Uterus (tissue), 3 donors: ENCODE measurements at regions not wholly inside any gene's neighbourhood (a gene's known extent, or its start where the extent isn't known, plus 50 kb on each side); places are given as distances from the start of the nearest gene placed in this dataset.
"Not testable (repeated sequence)": the region's sequence is repeated elsewhere in the genome, so short reads cannot be mapped to it uniquely, and the experiment has no call there.

Source experiments
- DNase-seq, 2 donors: peaks; one replicate each; pipeline ENCODE4 v3.0.0-alpha.2; 2019 to 2020
- H3K27ac ChIP-seq, 2 donors: fragments of 200-600 bp; sonication (generic); 1 replicate in 1 of 2; 2 replicates in 1 of 2; pipeline ENCODE4 v1.5.1; 2016 to 2018
- H3K27me3 ChIP-seq, 2 donors: fragments of 200-600 bp; sonication (generic); one replicate each; pipeline ENCODE4 v1.5.1; 2018 to 2019; ENCODE audit warnings: control low read depth in 1 of 2
- H3K36me3 ChIP-seq, 2 donors: fragments of 200-600 bp; sonication (generic); one replicate each; pipeline ENCODE4 v1.5.1; 2019; ENCODE audit warnings: control low read depth in 1 of 2
- H3K4me1 ChIP-seq, 2 donors: fragments of 200-600 bp; sonication (generic); one replicate each; pipeline ENCODE4 v1.5.1; 2018 to 2019; ENCODE audit warnings: control low read depth in 1 of 2
- H3K4me3 ChIP-seq, 2 donors: fragments of 200-600 bp; sonication (generic); 1 replicate in 1 of 2; 2 replicates in 1 of 2; pipeline ENCODE4 v1.5.1; 2018 to 2019; ENCODE audit warnings: mild to moderate bottlenecking in 1 of 2
- H3K9me3 ChIP-seq, 2 donors: fragments of 200-600 bp; sonication (generic); one replicate each; pipeline ENCODE4 v1.5.1; 2019; ENCODE audit warnings: control low read depth in 1 of 2
- CTCF ChIP-seq, 4 experiments: fragments of 200-600 bp in 2 of 4; fragments of 450-650 bp in 2 of 4; sonication (generic) in 2 of 4; IDR thresholded peaks; one replicate each; pipeline ENCODE4 v1.5.1; 2016 to 2019; ENCODE audit warnings: antibody characterized with exemption in 4 of 4, mild to moderate bottlenecking in 2 of 4, moderate library complexity in 1 of 4
- POLR2A ChIP-seq, 2 donors: fragments of 450-650 bp; IDR thresholded peaks; one replicate each; pipeline ENCODE4 v1.6.1; 2016; ENCODE audit warnings: antibody characterized with exemption in 2 of 2, mild to moderate bottlenecking in 1 of 2, moderate library complexity in 1 of 2
- intact Hi-C: fragments of 100-400 bp; cut with DNase I; formaldehyde crosslinking; loops from one replicate; pipeline ENCODE4 v1.15.1; 2023; ENCODE audit warnings: low total_unique reads
- donor health status: DM: yes; HTN: yes; CAD: no.

- Histone ChIP-seq H3K27me3 (no peaks in the 10 kb centered on the region), H3K9me3 (peaks cover 0 to 3% of the 10 kb centered on the region in 2 donors), H3K27ac (no peak overlapping the region), H3K4me1 (no peaks in the 10 kb centered on the region), H3K4me3 (no peak overlapping the region), H3K36me3 (no peaks in the 10 kb centered on the region)
- no peak for DNase-seq
- TF ChIP-seq POLR2A (IDR thresholded peaks at IDR 0.05) (no peak), CTCF (IDR thresholded peaks at IDR 0.05) (no peak)
- intact Hi-C loops = no loop called here
These were observed 192.6 kb downstream of the COX18 start for GRCh38 chr4:72876946-72877345.

GRCh38 chr4:72875545-72875944 is 194.0 kb downstream of the COX18 start:
- DNase-seq = no peak
- Histone ChIP-seq H3K27me3 (no peaks in the 10 kb centered on the region), H3K4me1 (no peaks in the 10 kb centered on the region), H3K36me3 (no peaks in the 10 kb centered on the region), H3K4me3 (no peak overlapping the region), H3K9me3 (peaks cover 0 to 3% of the 10 kb centered on the region in 2 donors), H3K27ac (peak overlapping the region; percentile 10 to 36)
- TF ChIP-seq CTCF (IDR thresholded peaks at IDR 0.05) (no peak), POLR2A (IDR thresholded peaks at IDR 0.05) (no peak)
- intact Hi-C loops = no loop called here

GRCh38 chr4:72875138-72875537 is 194.4 kb downstream of the COX18 start:
- Histone ChIP-seq H3K27me3 (no peaks in the 10 kb centered on the region), H3K9me3 (peaks cover 0 to 3% of the 10 kb centered on the region in 2 donors), H3K4me1 (no peaks in the 10 kb centered on the region), H3K4me3 (no peak overlapping the region), H3K27ac (peak overlapping the region in 1 of 2 donors; percentile 36), H3K36me3 (no peaks in the 10 kb centered on the region)
- TF ChIP-seq POLR2A (IDR thresholded peaks at IDR 0.05) (no peak), CTCF (IDR thresholded peaks at IDR 0.05) (no peak)
- intact Hi-C loops = no loop called here
- DNase-seq = no peak

GRCh38 chr4:72864898-72865297 is 204.6 kb downstream of the COX18 start:
- H3K4me1 ChIP-seq = no peaks in the 10 kb centered on the region
- TF ChIP-seq POLR2A (IDR thresholded peaks at IDR 0.05) = no peak
- no peak for TF ChIP-seq CTCF (IDR thresholded peaks at IDR 0.05)

GRCh38 chr4:72864277-72864676 is 205.2 kb downstream of the COX18 start:
- H3K4me1 ChIP-seq, H3K9me3 ChIP-seq, DNase-seq, H3K4me3 ChIP-seq, H3K36me3 ChIP-seq, H3K27ac ChIP-seq, H3K27me3 ChIP-seq, intact Hi-C loops: not testable (repeated sequence)

More at GRCh38 chr4:72864898-72865297, 204.6 kb downstream of the COX18 start:
- Histone ChIP-seq H3K9me3 (no peaks in the 10 kb centered on the region), H3K36me3 (no peaks in the 10 kb centered on the region), H3K27me3 (no peaks in the 10 kb centered on the region), H3K27ac (no peak overlapping the region), H3K4me3 (no peak overlapping the region)
- no peak for DNase-seq
- intact Hi-C loops = no loop called here

GRCh38 chr4:72860766-72861165 is 208.8 kb downstream of the COX18 start:
- intact Hi-C loops = no loop called here
- H3K9me3 ChIP-seq = no peaks in the 10 kb centered on the region
- TF ChIP-seq POLR2A (IDR thresholded peaks at IDR 0.05) (no peak), CTCF (IDR thresholded peaks at IDR 0.05) (no peak)
- no peaks in the 10 kb centered on the region for H3K36me3 ChIP-seq
- no peaks in the 10 kb centered on the region for H3K4me1 ChIP-seq
- DNase-seq = no peak
- no peak overlapping the region for H3K4me3 ChIP-seq
- no peak overlapping the region for H3K27ac ChIP-seq
- no peaks in the 10 kb centered on the region for H3K27me3 ChIP-seq
